ENCODE measurements at regions not wholly inside any gene's neighbourhood (a gene's known extent, or its start where the extent isn't known, plus 50 kb on each side); places are given as distances from the start of the nearest gene placed in this dataset.
"Not testable (repeated sequence)": the region's sequence is repeated elsewhere in the genome, so short reads cannot be mapped to it uniquely, and the experiment has no call there.

DNA sequence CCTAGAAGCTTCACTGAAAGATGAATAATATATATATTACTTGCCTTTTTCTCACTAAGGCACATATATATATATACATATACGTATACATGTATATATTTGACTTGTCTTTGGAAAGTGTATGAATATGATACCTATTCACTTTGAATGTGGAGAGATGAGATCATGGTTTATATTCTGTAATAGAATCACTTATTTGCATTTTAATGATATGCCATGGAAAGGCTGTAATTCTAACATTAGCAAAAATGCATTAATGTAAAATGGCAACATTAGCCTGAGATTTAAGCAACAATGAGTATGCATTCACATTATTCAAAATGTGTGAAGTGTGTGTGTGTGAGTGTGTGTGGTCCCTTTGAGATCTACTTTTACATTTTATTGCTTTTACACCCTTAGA is 54.5 kb upstream of the PRKD1 start:
- no peak overlapping the region for H3K27ac ChIP-seq
- no peaks in the 10 kb centered on the region for H3K27me3 ChIP-seq
- no peaks in the 10 kb centered on the region for H3K36me3 ChIP-seq
- no peaks in the 10 kb centered on the region for H3K9me3 ChIP-seq
- DNase-seq = no peak
- 94 to 100% (median 95%) methylated on average over 1 of the region's 1 CpG for WGBS, 3 donors
- TF ChIP-seq POLR2A (IDR thresholded peaks at IDR 0.05) (no peak), EP300 (IDR thresholded peaks at IDR 0.05) (no peak)
- TF ChIP-seq, protein P1, sequence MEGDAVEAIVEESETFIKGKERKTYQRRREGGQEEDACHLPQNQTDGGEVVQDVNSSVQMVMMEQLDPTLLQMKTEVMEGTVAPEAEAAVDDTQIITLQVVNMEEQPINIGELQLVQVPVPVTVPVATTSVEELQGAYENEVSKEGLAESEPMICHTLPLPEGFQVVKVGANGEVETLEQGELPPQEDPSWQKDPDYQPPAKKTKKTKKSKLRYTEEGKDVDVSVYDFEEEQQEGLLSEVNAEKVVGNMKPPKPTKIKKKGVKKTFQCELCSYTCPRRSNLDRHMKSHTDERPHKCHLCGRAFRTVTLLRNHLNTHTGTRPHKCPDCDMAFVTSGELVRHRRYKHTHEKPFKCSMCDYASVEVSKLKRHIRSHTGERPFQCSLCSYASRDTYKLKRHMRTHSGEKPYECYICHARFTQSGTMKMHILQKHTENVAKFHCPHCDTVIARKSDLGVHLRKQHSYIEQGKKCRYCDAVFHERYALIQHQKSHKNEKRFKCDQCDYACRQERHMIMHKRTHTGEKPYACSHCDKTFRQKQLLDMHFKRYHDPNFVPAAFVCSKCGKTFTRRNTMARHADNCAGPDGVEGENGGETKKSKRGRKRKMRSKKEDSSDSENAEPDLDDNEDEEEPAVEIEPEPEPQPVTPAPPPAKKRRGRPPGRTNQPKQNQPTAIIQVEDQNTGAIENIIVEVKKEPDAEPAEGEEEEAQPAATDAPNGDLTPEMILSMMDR (IDR thresholded peaks at IDR 0.05) = no peak
- H3K4me3 ChIP-seq = no peak overlapping the region
- no peaks in the 10 kb centered on the region for H3K4me1 ChIP-seq (ENCODE audit: insufficient read depth)
- intact Hi-C loops (cut with DNase I) = no loop called here

DNA sequence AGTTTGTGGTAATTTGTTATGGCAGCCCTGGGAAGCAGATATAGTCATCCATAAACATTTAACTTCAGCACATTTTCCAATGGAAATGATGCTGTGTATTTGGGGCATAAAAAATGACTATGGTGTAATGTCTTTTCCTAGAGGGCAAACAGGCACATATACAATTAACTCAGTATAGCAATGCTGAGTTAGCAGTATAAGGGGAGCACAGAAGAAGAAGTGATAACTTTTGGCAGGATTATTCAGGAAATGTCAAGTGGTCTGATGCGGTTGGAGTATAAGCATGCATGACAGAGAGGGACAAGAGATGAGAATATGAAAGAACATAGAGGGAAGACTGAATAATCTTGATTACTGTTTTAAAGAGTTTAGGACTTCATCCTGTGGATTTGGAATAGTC is 55.3 kb upstream of the PRKD1 start:
- no peaks in the 10 kb centered on the region for H3K27me3 ChIP-seq
- no peaks in the 10 kb centered on the region for H3K36me3 ChIP-seq
- no peak overlapping the region for H3K27ac ChIP-seq
- no peaks in the 10 kb centered on the region for H3K4me1 ChIP-seq (ENCODE audit: insufficient read depth)
- intact Hi-C loops (cut with DNase I) = no loop called here
- WGBS, 3 donors = 76 to 86% (median 83%) methylated on average over 1 of the region's 1 CpG
- H3K9me3 ChIP-seq = no peaks in the 10 kb centered on the region
- DNase-seq = no peak
- H3K4me3 ChIP-seq = no peak overlapping the region
- TF ChIP-seq, protein P1 (IDR thresholded peaks at IDR 0.05) = no peak
- no peak for TF ChIP-seq EP300 (IDR thresholded peaks at IDR 0.05)
- TF ChIP-seq POLR2A (IDR thresholded peaks at IDR 0.05) = no peak

DNA sequence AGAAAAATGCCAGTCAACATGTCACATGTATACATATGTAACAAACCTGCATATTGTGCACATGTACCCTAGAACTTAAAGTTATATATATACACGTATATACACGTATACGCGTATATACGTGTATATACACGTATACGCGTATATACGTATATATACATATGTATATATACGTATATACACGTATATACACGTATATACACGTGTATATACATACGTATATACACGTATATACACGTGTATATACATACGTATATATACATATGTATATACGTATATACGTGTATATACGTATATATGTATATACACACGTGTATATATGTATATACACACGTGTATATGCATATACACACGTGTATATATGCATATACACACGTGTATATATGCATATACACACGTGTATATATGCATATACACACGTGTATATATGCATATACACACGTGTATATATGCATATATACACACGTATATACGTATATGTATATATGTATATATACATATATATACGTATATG is 62.8 kb upstream of the PRKD1 start:
- H3K4me1 ChIP-seq (ENCODE audit: insufficient read depth); H3K27me3 ChIP-seq; H3K9me3 ChIP-seq; H3K27ac ChIP-seq; DNase-seq; H3K36me3 ChIP-seq; intact Hi-C loops (cut with DNase I); H3K4me3 ChIP-seq: not testable (repeated sequence)
- 76 to 85% (median 81%) methylated on average over 30 of the region's 30 CpGs for WGBS, 3 donors

DNA sequence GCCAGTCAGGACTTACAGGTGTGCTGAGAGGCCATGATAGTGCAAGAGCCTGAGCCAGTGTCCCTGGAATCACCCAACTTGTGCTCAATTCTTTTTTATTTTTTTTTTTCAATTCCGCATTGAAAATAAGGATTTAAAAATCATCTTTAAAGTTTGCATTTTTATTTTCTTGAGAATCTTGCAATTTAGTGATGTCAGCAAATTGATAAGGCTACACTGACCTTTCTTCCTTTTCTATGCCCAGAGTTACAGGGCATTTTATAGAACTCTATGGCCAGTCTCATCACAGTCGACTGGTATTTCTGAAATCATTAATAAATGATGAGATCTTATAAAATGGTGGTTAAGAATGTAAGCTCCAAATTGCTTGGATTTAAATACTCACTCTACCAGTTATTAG is 63.3 kb upstream of the PRKD1 start:
- intact Hi-C loops (cut with DNase I) = no loop called here
- Histone ChIP-seq H3K36me3 (no peaks in the 10 kb centered on the region), H3K9me3 (no peaks in the 10 kb centered on the region), H3K27me3 (no peaks in the 10 kb centered on the region), H3K27ac (no peak overlapping the region), H3K4me3 (no peak overlapping the region), H3K4me1 (ENCODE audit: insufficient read depth) (no peaks in the 10 kb centered on the region)
- TF ChIP-seq EP300 (IDR thresholded peaks at IDR 0.05) = no peak
- TF ChIP-seq POLR2A (IDR thresholded peaks at IDR 0.05) = no peak
- TF ChIP-seq, protein P1 (IDR thresholded peaks at IDR 0.05) = no peak
- 94 to 98% (median 98%) methylated on average over 2 of the region's 2 CpGs for WGBS, 3 donors
- no peak for DNase-seq

DNA sequence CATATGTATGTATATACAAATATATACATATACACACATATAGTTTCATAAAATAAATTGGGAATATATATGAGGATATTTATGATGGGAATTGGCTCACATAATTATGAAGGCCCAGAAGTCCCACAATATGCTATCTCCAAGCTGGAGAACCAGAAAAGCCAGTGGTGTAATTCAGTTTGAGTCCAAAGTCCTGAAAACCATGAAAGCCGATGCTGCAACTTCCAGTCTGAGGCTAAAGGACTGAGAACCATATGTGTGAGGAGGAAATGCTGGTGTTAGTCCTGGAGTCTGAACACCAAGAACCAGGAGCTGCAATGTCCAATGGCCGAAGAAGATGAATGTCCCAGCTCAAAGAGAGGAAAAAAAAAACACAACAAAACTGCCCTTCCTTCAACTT is 65.5 kb upstream of the PRKD1 start:
- no peak for DNase-seq
- Histone ChIP-seq H3K4me3 (no peak overlapping the region), H3K4me1 (ENCODE audit: insufficient read depth) (no peaks in the 10 kb centered on the region), H3K9me3 (no peaks in the 10 kb centered on the region), H3K27ac (no peak overlapping the region), H3K36me3 (no peaks in the 10 kb centered on the region), H3K27me3 (no peaks in the 10 kb centered on the region)
- WGBS, 3 donors = 94 to 99% (median 97%) methylated on average over 2 of the region's 2 CpGs
- intact Hi-C loops (cut with DNase I) = no loop called here
- TF ChIP-seq, protein P1 (IDR thresholded peaks at IDR 0.05) = no peak
- no peak for TF ChIP-seq EP300 (IDR thresholded peaks at IDR 0.05)
- no peak for TF ChIP-seq POLR2A (IDR thresholded peaks at IDR 0.05)

Data from ovary (tissue), 7 donors.